GM12891 (cell line): ENCODE measurements at regions not wholly inside any gene's neighbourhood (a gene's known extent, or its start where the extent isn't known, plus 50 kb on each side); places are given as distances from the start of the nearest gene placed in this dataset.

ENCODE experiments used
- POLR2A ChIP-seq: IDR thresholded peaks from 2 replicates; pipeline ENCODE4 v1.6.1; 2011; ENCODE audit warnings: low read depth, low read length, control low read depth
- POLR2AphosphoS5 ChIP-seq: IDR thresholded peaks from 2 replicates; pipeline ENCODE4 v1.6.1; 2011; ENCODE audit warnings: low read depth, low read length, control low read depth
- POU2F2 ChIP-seq: IDR thresholded peaks from 2 replicates; pipeline ENCODE4 v1.6.1; 2011; ENCODE audit warnings: low read depth, mild to moderate bottlenecking, control low read depth, low read length, moderate library complexity

DNA sequence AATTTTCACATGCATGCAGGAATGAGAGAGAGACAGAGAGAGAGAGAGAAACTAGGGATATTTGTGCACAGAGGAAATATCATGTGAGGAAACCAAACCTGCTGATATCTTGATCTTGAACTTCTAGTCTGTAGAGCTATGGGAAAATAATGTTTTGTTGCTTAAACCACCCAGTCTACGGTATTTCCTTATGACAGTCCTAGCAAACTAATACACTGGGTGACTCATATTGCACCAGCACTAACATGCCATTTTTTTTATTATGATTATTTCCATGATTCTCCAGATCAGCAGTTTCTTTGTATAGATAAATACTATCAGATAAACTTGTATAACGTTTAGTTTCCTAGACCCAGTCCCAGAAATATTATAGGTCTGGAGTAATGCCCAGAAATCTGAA lies 1259.0 kb downstream of the ZPLD1 start:
- TF ChIP-seq POU2F2: no peak
- no peak for TF ChIP-seq POLR2AphosphoS5
- TF ChIP-seq POLR2A: no peak
